ENCODE measurements at regions not wholly inside any gene's neighbourhood (a gene's known extent, or its start where the extent isn't known, plus 50 kb on each side); places are given as distances from the start of the nearest gene placed in this dataset.

DNA sequence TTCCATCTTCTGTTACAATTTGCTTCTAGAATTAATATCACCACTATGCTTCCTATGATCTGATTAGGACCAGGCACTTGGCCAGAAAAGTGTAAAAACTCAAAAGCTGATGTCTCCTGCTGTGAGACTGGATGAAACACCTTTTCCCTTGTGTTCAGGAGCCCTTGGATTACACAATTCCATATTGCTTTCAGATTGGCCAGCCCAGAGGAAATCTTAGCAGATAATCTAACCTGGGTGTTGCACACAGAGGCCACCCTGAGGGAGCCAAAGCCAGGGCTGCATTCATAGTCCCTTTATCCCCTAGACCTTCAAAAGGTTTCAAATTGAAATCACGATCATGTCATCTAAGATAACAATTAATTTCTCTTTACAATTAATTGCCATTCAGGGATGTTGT is 94.1 kb upstream of the SELENOP start (continued):
- TF ChIP-seq, protein P1, sequence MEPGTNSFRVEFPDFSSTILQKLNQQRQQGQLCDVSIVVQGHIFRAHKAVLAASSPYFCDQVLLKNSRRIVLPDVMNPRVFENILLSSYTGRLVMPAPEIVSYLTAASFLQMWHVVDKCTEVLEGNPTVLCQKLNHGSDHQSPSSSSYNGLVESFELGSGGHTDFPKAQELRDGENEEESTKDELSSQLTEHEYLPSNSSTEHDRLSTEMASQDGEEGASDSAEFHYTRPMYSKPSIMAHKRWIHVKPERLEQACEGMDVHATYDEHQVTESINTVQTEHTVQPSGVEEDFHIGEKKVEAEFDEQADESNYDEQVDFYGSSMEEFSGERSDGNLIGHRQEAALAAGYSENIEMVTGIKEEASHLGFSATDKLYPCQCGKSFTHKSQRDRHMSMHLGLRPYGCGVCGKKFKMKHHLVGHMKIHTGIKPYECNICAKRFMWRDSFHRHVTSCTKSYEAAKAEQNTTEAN (CRISPR knock-in tag; IDR thresholded peaks at IDR 0.05), result no peak
- TF ChIP-seq MYBL2 (CRISPR knock-in tag; IDR thresholded peaks at IDR 0.05) (no peak), CREM (CRISPR knock-in tag; IDR thresholded peaks at IDR 0.05) (no peak), HMGA2 (CRISPR knock-in tag; IDR thresholded peaks at IDR 0.05) (no peak)
- TF ChIP-seq, protein P2, sequence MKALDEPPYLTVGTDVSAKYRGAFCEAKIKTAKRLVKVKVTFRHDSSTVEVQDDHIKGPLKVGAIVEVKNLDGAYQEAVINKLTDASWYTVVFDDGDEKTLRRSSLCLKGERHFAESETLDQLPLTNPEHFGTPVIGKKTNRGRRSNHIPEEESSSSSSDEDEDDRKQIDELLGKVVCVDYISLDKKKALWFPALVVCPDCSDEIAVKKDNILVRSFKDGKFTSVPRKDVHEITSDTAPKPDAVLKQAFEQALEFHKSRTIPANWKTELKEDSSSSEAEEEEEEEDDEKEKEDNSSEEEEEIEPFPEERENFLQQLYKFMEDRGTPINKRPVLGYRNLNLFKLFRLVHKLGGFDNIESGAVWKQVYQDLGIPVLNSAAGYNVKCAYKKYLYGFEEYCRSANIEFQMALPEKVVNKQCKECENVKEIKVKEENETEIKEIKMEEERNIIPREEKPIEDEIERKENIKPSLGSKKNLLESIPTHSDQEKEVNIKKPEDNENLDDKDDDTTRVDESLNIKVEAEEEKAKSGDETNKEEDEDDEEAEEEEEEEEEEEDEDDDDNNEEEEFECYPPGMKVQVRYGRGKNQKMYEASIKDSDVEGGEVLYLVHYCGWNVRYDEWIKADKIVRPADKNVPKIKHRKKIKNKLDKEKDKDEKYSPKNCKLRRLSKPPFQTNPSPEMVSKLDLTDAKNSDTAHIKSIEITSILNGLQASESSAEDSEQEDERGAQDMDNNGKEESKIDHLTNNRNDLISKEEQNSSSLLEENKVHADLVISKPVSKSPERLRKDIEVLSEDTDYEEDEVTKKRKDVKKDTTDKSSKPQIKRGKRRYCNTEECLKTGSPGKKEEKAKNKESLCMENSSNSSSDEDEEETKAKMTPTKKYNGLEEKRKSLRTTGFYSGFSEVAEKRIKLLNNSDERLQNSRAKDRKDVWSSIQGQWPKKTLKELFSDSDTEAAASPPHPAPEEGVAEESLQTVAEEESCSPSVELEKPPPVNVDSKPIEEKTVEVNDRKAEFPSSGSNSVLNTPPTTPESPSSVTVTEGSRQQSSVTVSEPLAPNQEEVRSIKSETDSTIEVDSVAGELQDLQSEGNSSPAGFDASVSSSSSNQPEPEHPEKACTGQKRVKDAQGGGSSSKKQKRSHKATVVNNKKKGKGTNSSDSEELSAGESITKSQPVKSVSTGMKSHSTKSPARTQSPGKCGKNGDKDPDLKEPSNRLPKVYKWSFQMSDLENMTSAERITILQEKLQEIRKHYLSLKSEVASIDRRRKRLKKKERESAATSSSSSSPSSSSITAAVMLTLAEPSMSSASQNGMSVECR (CRISPR knock-in tag; IDR thresholded peaks at IDR 0.05; ENCODE audit: borderline replicate concordance), result no peak
- TF ChIP-seq, protein P3, sequence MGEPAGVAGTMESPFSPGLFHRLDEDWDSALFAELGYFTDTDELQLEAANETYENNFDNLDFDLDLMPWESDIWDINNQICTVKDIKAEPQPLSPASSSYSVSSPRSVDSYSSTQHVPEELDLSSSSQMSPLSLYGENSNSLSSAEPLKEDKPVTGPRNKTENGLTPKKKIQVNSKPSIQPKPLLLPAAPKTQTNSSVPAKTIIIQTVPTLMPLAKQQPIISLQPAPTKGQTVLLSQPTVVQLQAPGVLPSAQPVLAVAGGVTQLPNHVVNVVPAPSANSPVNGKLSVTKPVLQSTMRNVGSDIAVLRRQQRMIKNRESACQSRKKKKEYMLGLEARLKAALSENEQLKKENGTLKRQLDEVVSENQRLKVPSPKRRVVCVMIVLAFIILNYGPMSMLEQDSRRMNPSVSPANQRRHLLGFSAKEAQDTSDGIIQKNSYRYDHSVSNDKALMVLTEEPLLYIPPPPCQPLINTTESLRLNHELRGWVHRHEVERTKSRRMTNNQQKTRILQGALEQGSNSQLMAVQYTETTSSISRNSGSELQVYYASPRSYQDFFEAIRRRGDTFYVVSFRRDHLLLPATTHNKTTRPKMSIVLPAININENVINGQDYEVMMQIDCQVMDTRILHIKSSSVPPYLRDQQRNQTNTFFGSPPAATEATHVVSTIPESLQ (CRISPR knock-in tag; IDR thresholded peaks at IDR 0.05), result no peak
- TF ChIP-seq, protein P4, sequence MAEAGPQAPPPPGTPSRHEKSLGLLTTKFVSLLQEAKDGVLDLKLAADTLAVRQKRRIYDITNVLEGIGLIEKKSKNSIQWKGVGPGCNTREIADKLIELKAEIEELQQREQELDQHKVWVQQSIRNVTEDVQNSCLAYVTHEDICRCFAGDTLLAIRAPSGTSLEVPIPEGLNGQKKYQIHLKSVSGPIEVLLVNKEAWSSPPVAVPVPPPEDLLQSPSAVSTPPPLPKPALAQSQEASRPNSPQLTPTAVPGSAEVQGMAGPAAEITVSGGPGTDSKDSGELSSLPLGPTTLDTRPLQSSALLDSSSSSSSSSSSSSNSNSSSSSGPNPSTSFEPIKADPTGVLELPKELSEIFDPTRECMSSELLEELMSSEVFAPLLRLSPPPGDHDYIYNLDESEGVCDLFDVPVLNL (CRISPR knock-in tag; IDR thresholded peaks at IDR 0.05; ENCODE audit: borderline replicate concordance, low read depth), result no peak
- TF ChIP-seq, protein P5, sequence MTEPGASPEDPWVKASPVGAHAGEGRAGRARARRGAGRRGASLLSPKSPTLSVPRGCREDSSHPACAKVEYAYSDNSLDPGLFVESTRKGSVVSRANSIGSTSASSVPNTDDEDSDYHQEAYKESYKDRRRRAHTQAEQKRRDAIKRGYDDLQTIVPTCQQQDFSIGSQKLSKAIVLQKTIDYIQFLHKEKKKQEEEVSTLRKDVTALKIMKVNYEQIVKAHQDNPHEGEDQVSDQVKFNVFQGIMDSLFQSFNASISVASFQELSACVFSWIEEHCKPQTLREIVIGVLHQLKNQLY (CRISPR knock-in tag; IDR thresholded peaks at IDR 0.05), result no peak

DNA sequence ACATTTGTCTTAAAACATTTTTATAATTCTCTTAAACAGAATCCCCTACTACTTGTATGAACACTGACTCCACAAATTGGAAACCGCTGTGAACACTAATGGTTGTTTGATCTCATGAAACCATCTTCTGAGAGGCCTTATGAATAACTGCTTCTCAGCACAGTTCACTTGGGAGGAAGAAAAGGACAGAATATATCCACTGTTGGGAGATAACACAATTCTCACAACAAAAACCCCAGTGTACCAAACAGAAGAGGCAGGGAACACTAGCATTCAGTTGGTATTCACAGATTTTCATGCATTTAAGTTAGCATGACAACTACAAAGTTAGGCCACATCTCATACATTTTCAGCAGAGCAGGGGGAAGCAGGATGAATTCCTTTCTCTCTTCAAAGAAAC is 89.0 kb upstream of the SELENOP start:
- Mint-ChIP-seq H3K36me3 (no peaks in the 10 kb centered on the region), H3K9me3 (peaks cover 4% of the 10 kb centered on the region; the same call in 1 of the 2 replicates), H3K27ac (no peak overlapping the region), H3K4me1 (peaks cover 3% of the 10 kb centered on the region; the same call in 1 of the 2 replicates), H3K27me3 (ENCODE audit: low read depth) (peaks cover 5% of the 10 kb centered on the region; the same call in 1 of the 2 replicates), H3K4me3 (no peak overlapping the region)
- ChIA-PET POLR2A (no interaction called here), CTCF (no interaction called here)
- ATAC-seq (no peak), DNase-seq (ENCODE audit: low spot score) (no peak)
- TF ChIP-seq ZNF317 (CRISPR knock-in tag; IDR thresholded peaks at IDR 0.05; ENCODE audit: borderline replicate concordance, low read depth) (no peak), GABPB1 (CRISPR knock-in tag; IDR thresholded peaks at IDR 0.05) (no peak), ZNF232 (CRISPR knock-in tag; IDR thresholded peaks at IDR 0.05) (no peak), ZNF671 (CRISPR knock-in tag; IDR thresholded peaks at IDR 0.05) (no peak)
- TF ChIP-seq, protein P6, sequence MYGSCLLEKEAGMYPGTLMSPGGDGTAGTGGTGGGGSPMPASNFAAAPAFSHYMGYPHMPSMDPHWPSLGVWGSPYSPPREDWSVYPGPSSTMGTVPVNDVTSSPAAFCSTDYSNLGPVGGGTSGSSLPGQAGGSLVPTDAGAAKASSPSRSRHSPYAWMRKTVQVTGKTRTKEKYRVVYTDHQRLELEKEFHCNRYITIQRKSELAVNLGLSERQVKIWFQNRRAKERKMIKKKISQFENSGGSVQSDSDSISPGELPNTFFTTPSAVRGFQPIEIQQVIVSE (CRISPR knock-in tag; IDR thresholded peaks at IDR 0.05; ENCODE audit: borderline replicate concordance), result no peak
- TF ChIP-seq, protein P7, sequence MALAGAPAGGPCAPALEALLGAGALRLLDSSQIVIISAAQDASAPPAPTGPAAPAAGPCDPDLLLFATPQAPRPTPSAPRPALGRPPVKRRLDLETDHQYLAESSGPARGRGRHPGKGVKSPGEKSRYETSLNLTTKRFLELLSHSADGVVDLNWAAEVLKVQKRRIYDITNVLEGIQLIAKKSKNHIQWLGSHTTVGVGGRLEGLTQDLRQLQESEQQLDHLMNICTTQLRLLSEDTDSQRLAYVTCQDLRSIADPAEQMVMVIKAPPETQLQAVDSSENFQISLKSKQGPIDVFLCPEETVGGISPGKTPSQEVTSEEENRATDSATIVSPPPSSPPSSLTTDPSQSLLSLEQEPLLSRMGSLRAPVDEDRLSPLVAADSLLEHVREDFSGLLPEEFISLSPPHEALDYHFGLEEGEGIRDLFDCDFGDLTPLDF (CRISPR knock-in tag; IDR thresholded peaks at IDR 0.05), result no peak
- TF ChIP-seq, protein P8, sequence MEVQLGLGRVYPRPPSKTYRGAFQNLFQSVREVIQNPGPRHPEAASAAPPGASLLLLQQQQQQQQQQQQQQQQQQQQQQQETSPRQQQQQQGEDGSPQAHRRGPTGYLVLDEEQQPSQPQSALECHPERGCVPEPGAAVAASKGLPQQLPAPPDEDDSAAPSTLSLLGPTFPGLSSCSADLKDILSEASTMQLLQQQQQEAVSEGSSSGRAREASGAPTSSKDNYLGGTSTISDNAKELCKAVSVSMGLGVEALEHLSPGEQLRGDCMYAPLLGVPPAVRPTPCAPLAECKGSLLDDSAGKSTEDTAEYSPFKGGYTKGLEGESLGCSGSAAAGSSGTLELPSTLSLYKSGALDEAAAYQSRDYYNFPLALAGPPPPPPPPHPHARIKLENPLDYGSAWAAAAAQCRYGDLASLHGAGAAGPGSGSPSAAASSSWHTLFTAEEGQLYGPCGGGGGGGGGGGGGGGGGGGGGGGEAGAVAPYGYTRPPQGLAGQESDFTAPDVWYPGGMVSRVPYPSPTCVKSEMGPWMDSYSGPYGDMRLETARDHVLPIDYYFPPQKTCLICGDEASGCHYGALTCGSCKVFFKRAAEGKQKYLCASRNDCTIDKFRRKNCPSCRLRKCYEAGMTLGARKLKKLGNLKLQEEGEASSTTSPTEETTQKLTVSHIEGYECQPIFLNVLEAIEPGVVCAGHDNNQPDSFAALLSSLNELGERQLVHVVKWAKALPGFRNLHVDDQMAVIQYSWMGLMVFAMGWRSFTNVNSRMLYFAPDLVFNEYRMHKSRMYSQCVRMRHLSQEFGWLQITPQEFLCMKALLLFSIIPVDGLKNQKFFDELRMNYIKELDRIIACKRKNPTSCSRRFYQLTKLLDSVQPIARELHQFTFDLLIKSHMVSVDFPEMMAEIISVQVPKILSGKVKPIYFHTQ (CRISPR knock-in tag; IDR thresholded peaks at IDR 0.05), result no peak
- TF ChIP-seq, protein P9, sequence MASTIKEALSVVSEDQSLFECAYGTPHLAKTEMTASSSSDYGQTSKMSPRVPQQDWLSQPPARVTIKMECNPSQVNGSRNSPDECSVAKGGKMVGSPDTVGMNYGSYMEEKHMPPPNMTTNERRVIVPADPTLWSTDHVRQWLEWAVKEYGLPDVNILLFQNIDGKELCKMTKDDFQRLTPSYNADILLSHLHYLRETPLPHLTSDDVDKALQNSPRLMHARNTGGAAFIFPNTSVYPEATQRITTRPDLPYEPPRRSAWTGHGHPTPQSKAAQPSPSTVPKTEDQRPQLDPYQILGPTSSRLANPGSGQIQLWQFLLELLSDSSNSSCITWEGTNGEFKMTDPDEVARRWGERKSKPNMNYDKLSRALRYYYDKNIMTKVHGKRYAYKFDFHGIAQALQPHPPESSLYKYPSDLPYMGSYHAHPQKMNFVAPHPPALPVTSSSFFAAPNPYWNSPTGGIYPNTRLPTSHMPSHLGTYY (CRISPR knock-in tag; IDR thresholded peaks at IDR 0.05), result no peak

All from WTC11 (cell line).